ENCODE measurements at regions not wholly inside any gene's neighbourhood (a gene's known extent, or its start where the extent isn't known, plus 50 kb on each side); places are given as distances from the start of the nearest gene placed in this dataset.

DNA sequence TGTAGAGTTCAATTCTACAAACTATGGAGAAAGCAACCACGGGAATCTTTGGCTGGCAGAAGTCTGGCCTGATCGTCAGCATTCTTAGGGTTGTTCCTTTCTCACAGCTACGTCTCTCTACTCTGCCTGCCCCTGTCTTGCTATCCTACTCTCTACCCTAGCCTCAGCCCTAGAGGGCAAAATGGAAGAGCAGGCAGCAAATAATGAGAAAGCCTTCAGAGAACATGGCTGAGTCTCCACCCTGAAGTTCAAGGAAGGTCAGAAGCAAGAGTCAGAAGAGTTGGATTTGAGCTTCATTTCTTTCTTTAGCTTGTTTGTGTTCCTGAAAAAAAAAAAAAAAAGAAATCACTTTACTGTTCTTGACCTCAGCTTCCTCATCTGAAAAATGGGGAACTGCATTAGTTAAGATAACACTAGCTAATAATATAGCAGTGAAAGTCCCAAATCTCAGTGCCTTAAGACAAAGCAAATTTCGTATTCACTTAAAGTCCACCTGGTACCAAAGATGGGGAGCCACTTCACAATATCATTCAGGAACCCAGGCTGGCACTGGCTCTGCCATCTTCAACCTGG lies 50.2 kb upstream of the CCND2 start:
- ATAC-seq: no peak
- peak; percentile 37 for DNase-seq (ENCODE audit: low spot score)

DNA sequence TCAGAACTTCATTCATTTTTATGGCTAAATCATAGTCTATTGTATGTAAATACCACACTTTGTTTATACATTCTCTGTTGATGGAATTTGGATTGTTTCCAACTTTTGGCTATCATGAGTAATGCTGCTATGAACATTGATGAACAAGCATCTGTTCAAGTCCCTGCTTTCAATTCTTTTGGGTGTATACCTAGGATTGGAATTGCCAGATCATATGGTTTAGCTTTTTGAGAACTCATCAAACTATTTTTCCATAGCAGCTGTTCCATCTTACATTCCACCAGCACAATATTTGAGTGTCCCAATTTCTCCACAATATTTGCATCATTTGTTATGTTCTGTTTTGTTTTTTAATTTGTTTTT lies 52.3 kb upstream of the CCND2 start:
- ATAC-seq (no peak), DNase-seq (ENCODE audit: low spot score) (no peak)

DNA sequence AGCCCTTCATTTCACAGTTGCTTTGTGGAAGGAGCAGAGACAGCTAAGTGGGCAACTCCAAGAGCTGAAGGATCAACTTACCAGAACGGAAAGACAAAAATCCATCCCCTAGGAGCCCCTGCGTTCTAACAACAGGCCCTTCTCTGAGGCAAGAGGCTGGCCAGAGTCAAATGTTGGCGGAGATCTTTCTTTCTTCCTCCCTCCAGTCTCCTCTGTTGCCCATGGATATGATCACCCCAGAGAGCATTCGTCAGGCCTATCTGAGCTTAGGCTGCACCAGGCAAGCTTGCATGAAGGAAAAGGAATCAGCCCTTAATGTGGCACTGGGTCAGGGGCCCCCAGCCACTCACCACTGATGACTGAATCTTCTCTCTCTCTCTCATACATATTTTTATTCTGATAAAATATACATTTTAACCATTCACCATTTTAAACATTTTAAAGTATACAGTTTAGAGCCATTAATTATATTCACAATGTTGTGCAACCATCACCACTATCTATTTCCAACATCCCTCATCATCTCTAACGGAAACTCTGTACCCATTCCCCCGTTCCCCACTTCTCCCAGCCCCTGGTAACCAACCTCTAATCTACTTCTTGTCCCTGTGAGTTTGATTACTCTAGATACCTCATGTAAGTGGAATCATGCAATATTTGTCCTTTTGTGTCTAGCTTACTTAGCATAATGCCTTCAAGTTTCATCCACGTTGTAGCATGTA lies 52.9 kb upstream of the CCND2 start:
- ATAC-seq (no peak), DNase-seq (ENCODE audit: low spot score) (peak; percentile 11)

DNA sequence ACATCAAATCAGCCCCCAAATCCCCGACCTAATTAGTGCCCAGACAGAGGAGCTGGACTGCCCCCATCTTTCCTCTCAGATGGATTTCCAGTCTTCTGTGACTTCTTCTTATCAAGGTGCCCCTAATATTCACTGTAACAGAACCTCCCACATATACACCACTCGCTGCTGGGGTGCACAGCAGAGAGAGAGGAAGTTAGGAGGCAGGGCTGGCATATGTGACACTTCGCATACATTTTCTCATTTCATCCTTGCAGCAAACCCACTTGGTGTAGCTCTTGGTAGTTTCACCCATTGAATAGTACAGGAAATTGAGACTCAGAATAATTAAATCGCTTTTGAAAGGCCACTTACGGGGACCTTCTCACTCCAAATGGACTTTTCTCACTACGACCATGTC lies 56.5 kb upstream of the CCND2 start:
- DNase-seq (ENCODE audit: low spot score) (no peak), ATAC-seq (no peak)

DNA sequence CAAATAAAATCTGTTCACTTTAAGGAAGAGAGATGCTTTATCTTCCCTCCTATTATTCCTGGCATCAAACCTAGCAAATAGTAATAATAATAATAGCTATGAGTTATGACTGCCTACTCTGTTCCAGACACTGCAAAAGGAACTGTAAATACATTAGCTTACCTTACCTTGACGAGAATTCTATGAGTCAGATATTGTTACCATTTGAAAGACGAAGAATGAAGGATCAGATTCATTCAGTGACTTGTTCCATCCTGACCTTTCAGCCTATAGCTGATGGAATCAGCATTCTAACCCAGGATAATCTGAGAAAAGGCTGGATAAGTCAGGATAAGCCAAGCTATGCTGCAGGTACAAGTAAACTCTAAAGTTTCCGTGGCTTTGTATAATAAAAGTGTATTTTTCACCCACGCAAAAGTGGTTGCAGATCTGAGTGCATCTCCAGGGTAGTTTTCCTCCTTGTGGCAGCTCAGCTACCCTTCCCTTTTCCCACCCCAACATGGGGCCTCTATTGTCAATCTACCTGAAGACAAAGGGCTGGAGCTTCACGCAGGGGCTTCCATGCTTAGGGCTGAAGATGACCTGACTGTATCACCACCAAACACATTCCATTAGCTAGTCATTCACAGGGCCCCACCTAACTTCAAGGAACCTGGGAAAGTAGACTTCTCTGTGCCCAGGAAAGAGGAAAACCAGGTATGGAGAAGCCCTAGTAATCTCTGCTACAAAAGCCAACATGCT lies 57.2 kb upstream of the CCND2 start:
- DNase-seq (ENCODE audit: low spot score) (no peak), ATAC-seq (no peak)

DNA sequence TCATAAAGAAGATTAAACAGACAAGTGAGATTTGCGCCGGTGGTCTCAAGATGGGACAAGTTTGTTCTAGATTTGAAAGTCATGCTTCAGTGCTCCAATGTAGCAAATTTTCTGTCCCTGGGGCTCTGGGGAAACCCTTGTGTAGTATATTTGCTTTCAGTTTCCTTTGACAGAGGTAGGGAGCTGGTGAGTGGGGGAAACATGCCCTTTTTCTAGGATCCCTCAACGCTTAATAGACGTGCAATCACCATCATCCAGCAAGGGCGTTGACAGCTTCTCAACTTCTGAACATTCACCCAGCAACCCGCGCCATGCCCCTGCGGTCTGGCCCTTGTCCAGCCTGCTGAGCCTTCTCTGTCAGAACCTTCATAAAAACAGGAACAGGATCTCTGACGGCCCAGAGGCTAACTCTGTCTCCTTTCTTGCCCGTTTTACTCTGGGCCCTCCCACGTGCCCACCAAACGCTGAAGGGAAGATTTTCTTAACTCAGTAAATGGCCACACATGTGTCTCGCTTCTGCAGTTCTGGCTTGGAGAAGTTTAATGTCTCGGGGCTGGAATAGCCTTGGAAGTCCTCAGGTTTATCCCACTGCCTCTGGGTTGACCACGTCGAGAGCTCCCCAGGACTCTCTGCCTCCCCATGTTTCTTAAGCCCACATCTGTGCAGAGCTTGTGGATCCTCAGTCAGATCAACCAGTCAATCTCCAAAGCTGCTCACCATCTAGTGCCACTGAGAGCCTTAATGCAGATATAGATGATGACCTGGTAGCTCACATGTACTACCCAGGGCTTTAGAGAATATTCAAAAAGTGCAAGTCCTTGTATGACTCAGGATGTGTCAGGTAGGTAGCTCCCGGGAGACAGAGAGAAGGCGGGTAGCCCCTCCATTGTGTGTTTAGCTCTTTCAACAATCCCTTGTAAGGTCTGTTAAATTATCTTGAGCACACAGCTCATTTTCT lies 58.1 kb upstream of the CCND2 start:
- DNase-seq (ENCODE audit: low spot score) (peak; percentile 57), ATAC-seq (peak; percentile 43)

DNA sequence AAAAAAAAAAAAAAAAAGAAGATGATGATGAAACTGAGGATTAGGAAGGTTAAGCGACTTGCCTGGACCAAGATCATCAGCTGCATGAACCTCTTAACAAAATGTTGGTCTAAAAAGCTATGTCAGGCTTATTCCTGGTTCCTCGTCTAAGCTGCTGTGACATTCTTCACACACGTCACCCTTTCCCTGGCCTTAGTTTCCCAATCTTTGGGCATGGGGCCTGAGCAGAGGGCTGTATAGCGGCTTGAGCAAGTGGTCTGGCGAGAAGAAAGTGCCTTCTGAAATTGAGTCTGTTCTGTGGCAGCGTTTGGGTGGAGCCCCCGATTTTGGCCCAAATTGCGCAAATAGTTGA lies 58.7 kb upstream of the CCND2 start:
- DNase-seq (ENCODE audit: low spot score): no peak
- ATAC-seq: no peak

DNA sequence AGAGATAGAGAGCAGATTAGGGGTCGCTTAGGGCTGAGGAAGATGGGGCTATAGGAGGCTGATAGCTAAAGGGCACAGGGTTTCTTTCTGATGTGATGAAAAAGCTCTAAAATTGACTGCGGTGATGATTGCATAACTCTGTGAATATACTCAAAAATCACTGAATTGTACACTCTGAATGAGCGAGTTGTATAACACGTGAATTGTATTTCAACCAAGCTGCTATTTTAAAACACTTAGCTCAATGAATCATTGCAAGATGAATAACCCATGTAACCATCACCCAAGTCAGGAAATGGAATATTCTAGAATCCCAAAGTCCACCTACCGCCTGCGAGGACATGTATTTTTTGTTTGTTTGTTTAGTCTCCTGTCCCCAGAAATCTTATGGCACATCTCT lies 60.1 kb upstream of the CCND2 start:
- DNase-seq (ENCODE audit: low spot score) (no peak), ATAC-seq (no peak)

DNA sequence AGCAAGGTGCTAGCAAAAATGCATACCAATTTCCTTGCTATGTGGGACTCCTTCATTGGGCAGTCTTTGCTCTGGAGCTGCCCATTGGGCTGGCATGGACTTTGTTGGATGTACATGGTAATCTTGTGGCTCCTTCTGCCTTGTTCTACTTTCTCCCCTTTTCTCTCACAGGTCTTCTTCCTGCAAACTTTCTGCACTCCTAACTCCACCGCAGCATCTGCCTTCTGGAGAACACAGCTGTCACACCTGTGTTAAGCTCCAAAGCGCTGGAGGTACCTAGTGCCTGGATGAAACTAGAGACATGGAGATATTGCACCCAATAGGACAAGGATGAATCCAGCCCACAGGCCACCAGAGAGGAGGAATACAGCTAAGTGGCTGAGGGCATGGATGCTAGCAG lies 60.7 kb upstream of the CCND2 start:
- DNase-seq (ENCODE audit: low spot score): no peak
- ATAC-seq: no peak

DNA sequence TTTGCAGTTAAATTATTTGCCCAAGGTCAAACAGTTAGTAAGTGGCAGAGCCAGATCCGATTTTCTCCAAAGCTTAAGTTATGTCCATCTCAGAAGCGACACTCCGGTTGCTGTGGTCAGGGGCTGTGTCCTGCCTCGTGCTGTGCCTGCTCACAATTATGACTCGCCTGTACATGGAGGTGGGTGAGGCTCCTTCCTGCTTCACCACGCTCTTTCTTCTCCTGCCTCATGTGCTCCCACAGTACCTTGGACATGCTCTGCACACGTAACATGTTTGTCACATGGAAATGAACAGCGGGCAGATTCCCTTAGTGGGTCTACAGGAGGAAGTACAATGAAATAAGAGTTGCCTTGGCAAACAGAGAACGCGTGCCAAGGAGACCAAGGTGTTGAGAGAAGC lies 62.2 kb upstream of the CCND2 start:
- no peak for DNase-seq (ENCODE audit: low spot score)
- ATAC-seq: no peak

DNA sequence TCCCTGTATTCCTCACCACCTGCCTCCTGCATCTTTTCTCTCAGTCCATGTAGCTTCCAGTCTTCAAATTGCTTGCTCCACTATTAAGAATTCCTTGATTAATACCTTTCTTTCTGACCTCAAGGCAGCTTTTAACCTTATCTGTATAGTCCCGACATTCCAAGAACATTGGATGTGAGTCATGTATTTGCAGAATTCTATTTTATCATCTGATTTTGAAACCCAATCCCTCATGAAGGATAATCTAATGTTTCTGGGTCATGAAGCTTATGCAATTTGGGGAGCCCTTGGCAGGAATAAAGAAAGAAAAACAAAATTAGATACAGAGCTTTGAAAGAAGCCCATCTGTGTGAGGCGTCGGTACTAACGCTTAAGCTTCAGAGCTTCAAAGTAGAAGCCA lies 63.4 kb upstream of the CCND2 start:
- no peak for ATAC-seq

DNA sequence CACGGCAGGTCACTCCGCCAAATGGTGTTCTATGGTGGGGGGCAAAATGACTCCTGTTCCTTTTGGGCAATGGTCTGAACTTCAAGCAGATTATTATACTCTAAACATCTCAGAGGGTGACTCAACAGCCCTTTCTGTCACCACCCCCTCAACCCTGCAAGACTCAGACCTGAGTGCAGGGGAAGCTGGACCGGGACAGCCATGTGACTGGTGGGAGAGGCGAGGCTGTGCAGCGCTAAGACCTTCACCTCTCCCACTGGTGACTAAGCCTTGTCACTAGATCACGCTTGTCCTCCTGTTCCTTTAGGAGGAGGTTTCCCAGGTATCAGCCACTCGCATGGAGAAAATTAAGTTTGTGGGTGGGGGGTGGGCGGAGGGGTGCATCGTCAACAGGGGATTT lies 67.1 kb upstream of the CCND2 start:
- DNase-seq (ENCODE audit: low spot score) (no peak), ATAC-seq (no peak)

More for the DNA sequence above, 63.4 kb upstream of the CCND2 start:
- no peak for DNase-seq (ENCODE audit: low spot score)

DNA sequence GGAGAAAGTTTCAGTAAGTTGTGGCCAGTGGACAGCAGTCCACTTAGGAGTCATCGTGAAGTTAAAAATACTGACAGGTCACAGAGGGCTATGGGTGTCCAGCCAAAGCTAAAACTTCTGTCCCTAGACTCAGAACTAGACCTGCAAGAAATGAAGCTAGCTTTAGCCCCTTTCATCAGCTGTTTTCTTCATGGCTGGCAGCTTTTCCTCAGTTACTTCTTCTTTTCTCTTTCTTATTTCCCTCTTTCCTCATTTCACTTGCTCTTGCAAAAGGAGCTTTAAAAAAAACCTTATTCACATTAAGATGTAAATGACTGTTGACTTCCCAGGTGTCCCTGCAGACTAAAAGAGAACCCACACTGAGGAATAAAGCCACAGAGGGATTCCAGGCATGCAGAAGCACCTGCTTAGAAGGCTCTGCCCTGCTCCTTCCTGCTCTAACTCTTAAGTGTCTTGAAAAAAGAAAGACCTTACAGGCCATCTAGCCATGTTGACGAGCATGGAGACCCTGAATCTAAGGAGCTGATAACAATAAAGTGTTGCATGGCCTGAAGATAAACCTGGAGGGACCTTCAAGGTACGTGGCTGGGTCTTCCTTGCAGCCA lies 69.7 kb upstream of the CCND2 start:
- ATAC-seq: no peak

DNA sequence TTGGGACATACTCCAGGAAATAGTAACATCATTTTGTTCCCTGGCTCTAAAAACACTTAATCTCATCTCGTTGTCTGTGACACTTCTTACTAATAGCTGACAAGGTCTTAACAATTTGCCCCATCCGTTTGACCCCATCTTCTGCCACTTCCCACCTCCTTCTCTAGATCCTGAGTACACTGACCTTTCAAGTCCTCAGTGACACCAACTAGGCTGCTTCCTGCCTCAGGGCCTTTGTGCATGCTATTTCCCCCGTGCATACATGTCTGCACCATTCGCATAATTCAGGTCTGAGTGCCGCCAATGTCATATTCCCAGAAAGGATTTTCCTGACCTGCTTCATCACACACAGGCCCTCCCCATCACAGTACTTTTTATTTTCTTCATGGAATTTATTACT lies 70.6 kb upstream of the CCND2 start:
- ATAC-seq: no peak

More for the DNA sequence above, 69.7 kb upstream of the CCND2 start:
- DNase-seq (ENCODE audit: low spot score): no peak

DNA sequence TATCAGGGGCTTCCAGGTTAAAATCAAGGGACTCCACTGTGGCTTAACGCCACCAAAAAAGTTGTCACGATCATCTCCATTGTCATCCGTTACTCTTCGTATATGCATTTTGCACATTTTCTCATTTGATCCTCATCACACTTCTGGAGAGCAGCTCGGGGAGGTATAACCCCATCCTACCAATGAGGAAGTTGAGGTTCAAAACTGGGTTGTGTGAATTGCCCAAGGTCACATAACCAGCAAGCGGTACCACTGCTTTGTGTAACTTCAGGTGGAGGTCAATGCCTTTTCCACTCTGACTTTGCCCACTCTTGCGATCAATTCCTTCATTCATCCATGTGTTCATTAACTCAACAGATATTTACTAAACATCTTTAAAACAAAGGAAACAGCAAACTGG lies 71.1 kb upstream of the CCND2 start:
- ATAC-seq: no peak
- DNase-seq (ENCODE audit: low spot score): no peak

More for the DNA sequence above, 70.6 kb upstream of the CCND2 start:
- no peak for DNase-seq (ENCODE audit: low spot score)

DNA sequence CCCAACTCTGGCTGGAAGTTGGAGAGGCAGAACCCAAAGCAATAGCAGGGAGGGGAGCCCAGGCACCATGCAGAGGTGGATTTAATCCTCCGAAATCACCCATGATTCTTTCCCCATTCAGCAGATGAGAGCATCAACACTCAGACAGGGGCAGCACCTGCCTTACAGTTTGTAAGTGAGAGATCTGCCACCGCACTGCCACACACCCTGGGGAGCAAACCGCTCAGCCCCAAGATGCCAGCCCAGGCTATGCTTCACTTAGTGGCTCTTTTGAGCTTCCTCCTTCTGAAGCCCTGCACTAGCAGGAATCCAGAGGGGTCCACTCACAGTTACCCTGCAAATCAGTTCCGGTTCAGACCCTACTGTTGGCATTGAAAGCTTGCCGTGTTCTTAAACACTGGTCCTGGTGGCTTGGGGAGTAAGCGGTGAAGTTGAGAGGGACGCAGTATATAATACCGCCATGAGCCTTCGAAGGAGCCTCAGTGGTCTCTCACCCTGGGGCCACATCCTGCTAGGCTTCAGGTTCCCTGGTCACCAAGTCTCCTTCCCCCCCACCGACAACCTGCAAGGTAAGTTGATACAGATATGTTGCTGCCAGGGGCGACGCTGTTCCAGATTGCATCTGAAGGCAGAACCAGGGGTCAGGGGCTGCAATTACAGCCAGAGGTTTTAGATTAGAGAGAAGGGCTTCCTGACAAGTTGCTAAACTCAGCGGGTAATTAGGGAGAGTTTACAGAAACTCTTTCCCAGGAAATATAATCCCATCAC lies 72.0 kb upstream of the CCND2 start:
- DNase-seq (ENCODE audit: low spot score) (no peak), ATAC-seq (no peak)

DNA sequence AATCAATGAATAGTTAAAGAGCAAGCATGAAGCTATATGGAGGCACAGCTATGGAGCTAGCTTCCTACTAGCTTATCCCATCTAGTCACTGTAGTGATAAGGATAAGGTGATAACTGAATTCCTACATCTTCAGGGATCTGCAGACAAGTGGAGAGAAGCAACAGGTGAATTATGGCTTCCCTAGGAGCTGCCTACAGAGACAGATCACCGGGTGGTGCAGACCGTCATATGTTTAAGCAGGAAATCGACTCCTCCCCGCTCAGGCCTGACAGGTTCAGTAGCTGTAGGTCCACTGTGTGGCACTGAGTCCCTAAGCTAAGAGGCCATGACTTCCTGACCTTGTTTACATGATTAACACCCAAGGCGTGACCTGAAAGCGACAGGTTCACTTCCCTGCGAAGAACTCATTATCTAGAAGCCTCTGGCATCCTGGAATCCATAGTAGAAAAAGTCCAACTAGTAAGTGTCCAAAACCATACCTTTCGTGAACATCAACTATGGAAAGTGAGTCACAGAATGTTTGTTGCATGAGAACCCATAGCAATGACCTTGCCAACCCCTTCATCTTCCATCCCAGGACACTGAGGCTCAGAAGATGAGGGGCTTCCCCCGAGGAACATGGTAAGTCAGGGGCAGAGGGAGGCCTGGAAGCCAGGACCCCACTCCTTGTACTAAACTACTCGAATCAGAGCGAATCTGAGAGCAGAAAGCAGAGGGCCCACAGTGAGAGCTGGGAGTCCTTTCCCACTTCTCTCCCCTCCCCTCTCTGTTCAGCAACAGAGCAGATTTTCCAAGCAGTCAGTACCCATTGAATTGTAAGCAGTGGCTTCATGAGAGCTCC lies 75.4 kb upstream of the CCND2 start:
- no peak for ATAC-seq
- DNase-seq (ENCODE audit: low spot score): no peak

DNA sequence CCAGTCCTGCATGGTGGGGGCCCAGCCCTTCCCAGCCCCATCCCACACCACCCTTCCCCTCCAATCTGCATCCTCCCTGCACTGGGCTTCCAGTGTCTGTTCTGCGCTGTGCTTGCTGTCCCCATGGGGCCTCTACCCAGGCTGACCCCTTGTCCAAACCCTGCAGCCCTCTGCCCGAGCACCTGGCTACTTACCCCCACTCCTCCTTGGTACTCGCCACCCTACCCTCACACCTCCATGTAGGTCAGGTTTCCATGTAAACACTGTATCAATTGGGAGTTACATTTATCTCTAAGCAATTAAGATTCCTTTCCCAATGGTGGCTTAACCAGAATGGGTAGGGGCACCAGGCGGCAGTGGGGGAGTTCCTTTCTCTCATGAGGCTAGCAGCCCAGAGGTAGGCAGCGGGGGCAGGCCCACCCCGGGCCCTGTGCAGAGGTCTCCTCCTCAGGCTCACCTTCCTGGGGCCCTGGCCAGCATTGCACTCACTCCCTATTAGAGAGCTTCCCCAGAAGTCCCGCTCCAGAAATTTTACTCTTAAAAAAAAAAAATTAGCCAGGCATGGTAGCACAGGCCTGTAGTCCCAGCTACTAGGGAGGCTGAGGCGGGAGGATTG lies 76.6 kb upstream of the CCND2 start:
- no peak for DNase-seq (ENCODE audit: low spot score)
- ATAC-seq: no peak

DNA sequence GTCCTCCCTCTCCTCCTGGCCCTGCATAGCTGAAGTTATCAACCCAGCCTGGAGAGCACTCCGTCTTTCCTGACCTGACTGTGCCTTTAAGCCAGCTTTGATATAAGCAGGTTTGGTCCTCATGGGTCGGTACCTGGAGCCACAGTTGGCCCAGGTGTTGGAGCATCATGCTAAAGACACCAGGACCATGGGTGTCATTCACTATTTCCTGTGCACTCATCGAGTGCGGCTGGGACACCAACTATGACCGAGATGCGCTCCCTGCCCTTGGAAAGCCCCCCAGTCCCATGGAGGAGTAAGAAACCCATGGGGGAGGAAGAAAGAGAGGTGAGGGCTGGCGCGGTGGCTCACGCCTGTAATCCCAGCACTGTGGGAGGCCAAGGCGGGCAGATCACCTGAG lies 78.9 kb upstream of the CCND2 start:
- ATAC-seq (no peak), DNase-seq (ENCODE audit: low spot score) (no peak)

Measured in left lobe of liver (tissue), 2 donors.